HG03097 (cell line): ENCODE measurements at regions not wholly inside any gene's neighbourhood (a gene's known extent, or its start where the extent isn't known, plus 50 kb on each side); places are given as distances from the start of the nearest gene placed in this dataset.

ENCODE experiments used
- ATAC-seq: cut with Tn5 transposase; IDR thresholded peaks from one replicate; pipeline ENCODE4 v1.9.1; 2021; ENCODE audit not compliant: unreplicated experiment, low FRiP score

DNA sequence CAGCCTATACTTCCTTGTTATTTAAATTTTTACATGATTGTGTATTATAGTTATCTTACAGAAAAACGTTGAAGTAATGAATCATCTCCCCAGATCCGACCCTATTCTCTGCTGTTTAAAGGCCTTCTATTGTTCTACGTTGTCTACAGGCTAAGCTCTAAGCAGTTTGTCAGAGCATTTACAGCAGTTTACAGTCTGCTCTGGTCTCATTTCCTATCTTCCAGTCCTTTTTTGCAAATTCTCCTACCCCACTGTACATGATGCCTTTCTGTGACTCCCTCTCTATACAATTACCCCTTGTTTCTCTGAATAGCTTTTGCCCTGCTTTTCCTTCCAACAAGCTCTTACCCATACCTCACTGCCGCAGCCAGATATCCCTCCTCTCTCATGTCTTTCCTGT is 319.2 kb upstream of the FMN2 start:
- no peak for ATAC-seq

DNA sequence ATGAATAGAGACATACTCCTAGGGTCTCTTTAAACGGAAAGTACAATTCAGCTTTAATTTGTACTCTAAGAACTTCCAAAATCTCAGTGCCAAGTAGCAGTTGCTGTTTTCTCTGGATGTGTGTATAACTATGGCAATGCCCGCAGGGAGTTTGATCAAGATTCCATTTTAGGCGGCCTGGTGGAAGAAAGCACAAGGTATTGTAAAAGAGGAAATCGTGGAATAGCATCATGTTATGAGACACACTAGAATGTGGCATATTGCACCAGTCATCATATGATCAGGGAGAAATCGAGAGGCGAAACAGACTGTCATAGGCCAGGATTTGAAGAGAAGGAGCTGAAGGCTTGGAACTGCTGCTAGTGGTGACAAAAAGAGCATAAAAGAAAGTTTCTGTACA is 316.2 kb upstream of the FMN2 start:
- ATAC-seq = no peak

GRCh38 chr1:239778208-239778813 is 313.4 kb upstream of the FMN2 start:
- ATAC-seq = no peak

- no peak for ATAC-seq
Measured at GRCh38 chr1:239779962-239780361, 311.7 kb upstream of the FMN2 start.

DNA sequence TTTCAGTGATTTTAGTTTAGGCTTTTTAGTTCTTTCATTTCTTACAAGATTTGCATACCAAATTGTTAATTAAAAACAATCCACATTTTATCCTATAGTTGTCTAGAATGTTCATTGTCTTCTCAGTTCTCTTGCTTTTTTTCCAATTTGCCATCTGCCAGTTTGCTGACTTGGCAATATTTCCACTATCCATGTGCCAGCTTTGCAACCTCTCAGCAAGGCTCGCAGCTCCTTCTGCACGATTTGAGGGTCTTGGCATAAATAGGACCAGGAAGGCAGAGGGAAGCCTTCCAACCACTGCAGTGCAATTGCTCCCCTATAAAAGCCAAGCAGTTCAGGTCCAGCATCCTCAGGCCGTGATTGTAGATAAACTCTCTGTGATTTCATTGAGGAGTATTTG is 306.8 kb upstream of the FMN2 start:
- ATAC-seq = no peak

- ATAC-seq = no peak
Measured at GRCh38 chr1:239785576-239785975, 306.1 kb upstream of the FMN2 start.

GRCh38 chr1:239786464-239786863 is 305.2 kb upstream of the FMN2 start:
- no peak for ATAC-seq

- ATAC-seq = no peak
Measured at GRCh38 chr1:239792157-239792556, 299.5 kb upstream of the FMN2 start.

GRCh38 chr1:239795304-239795703 is 296.4 kb upstream of the FMN2 start:
- ATAC-seq = no peak

GRCh38 chr1:239799617-239800016 is 292.1 kb upstream of the FMN2 start:
- ATAC-seq = no peak

- ATAC-seq = no peak
Measured at GRCh38 chr1:239800861-239801260, 290.8 kb upstream of the FMN2 start.

GRCh38 chr1:239802275-239802674 is 289.4 kb upstream of the FMN2 start:
- ATAC-seq = no peak

DNA sequence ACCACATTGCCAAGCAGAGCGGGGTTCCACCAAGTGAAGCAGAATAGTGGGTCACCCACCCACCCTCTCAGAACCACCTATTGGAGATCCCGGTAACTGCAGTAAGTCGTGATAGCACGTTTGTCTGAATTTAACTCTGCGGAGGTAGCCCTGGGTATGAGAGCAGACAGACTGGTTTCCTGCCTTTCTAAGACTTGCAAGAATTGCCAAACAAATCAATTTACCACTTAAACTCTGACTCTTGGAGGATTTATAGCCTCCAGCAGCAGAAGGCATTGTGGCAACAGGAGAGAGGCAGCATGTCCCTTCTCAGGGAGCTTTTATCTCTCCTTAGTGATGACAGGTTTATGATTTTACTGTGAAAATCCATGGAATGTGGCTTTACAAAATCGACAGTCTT is 287.9 kb upstream of the FMN2 start:
- no peak for ATAC-seq

DNA sequence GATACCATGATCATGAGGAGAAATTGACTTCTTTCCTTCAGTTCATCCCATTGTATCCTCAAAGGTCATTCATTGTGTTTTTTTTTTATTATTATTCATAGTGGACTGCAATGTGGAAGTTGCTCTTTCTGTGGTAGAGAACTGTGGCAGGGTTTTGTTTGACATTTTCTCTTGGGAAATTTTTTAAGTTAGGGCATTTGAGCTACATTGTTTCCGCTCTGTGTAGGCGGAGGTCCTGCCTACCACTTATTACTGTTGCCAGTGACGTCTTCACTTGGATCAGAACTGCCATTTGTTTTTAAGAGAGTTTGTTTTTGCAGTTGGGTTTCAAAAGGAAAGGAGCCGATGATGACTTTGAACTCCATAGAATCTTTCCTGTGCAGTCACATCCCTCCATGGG is 287.4 kb upstream of the FMN2 start:
- no peak for ATAC-seq

DNA sequence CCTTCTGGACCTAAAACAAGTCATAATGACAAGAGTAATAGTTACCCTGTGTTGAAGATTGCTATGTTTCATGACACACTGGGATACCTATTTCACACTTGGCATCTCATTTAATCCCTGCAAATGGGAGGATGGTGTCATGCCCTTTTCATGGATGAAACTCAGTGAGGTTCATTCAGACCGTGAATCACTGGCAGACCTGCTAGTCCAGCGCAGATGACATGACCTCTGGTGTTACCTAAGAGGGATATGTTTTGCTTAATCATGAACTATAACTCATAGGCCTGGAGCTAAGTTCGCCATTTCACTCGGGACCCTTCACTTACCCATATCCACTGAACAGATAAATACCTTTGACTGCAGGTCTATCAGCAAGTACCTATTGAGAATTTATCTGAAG is 286.6 kb upstream of the FMN2 start:
- ATAC-seq = no peak

- ATAC-seq = no peak
Measured at GRCh38 chr1:239805851-239806772, 285.6 kb upstream of the FMN2 start.

- no peak for ATAC-seq
Measured at GRCh38 chr1:239806897-239807296, 284.8 kb upstream of the FMN2 start.

DNA sequence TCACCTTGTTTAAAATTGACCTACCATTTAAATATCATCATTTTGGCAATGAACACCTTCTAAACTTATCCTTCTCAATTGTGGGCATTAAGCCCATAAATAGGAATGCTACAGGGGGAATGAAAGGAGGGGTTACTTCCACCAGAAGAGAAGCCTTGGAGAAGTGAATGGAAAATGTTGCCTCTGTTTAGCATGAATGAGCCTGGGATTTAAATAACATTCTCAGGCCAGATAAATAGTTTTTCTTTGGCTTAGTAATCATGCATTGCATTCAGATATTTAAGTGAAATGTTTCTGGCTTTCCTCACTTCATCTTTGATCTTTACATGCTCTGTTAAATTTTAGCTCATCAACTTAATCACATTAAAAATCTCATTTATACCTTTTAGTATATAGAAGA is 284.3 kb upstream of the FMN2 start:
- no peak for ATAC-seq

DNA sequence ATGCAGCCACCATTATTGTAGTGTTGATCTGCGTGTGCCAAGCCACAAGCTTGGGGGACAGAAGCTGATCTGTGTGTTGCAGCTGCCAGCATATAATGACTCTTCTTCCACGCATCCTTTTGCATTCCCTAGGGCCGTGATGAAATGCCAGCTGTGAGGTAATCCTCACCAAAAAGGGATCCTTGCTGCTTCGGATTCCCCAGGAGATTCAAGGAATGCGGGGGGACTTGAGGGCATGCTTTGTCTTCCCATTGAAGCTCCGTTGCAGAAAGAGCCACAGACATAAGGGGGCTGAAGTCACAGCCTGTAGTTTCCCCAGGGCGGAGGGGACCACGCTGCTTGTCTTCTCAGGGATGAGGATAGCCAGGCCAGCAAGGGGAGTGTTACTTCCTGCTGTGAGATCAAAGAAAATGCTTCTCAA is 281.6 kb upstream of the FMN2 start:
- ATAC-seq = no peak

- no peak for ATAC-seq
Measured at GRCh38 chr1:239811211-239811885, 280.3 kb upstream of the FMN2 start.

GRCh38 chr1:239812580-239812979 is 279.1 kb upstream of the FMN2 start:
- ATAC-seq = no peak
